GM12872 (cell line): ENCODE measurements at regions not wholly inside any gene's neighbourhood (a gene's known extent, or its start where the extent isn't known, plus 50 kb on each side); places are given as distances from the start of the nearest gene placed in this dataset.

Source experiments
- CTCF ChIP-seq: IDR thresholded peaks from 3 replicates; pipeline ENCODE4 v1.5.1; 2011; ENCODE audit warnings: low read depth, mild to moderate bottlenecking, low read length, moderate library complexity; ENCODE audit not compliant: insufficient read depth

GRCh38 chr6:149127212-149127611 lies 190.3 kb upstream of the TAB2 start:
- TF ChIP-seq CTCF = no peak

GRCh38 chr6:149128489-149129145 lies 188.9 kb upstream of the TAB2 start:
- no peak for TF ChIP-seq CTCF

- no peak for TF ChIP-seq CTCF
These were observed 188.0 kb upstream of the TAB2 start for GRCh38 chr6:149129371-149130077.

GRCh38 chr6:149130090-149130489 lies 187.4 kb upstream of the TAB2 start:
- TF ChIP-seq CTCF = no peak

- no peak for TF ChIP-seq CTCF
These were observed 187.0 kb upstream of the TAB2 start for GRCh38 chr6:149130508-149130907.

- TF ChIP-seq CTCF = no peak
These were observed 185.6 kb upstream of the TAB2 start for GRCh38 chr6:149131891-149132290.

GRCh38 chr6:149132336-149132735 lies 185.2 kb upstream of the TAB2 start:
- no peak for TF ChIP-seq CTCF
